Kidney (tissue), 13 donors: ENCODE measurements at regions not wholly inside any gene's neighbourhood (a gene's known extent, or its start where the extent isn't known, plus 50 kb on each side); places are given as distances from the start of the nearest gene placed in this dataset.
A peak's percentile ranks its signal among the peaks of the same experiment; 100 is the strongest.
"Not testable (repeated sequence)": the region's sequence is repeated elsewhere in the genome, so short reads cannot be mapped to it uniquely, and the experiment has no call there.

Experiments used
- DNase-seq, 5 donors: peaks; one replicate each; pipeline ENCODE4 v3.0.0-alpha.2; 2013 to 2020
- FAIRE-seq: peaks from 2 replicates; lab custom pipeline; 2012; peaks lifted over from hg19 to GRCh38; lab: Jason Lieb, UNC
- H3K27ac ChIP-seq, 2 donors: one replicate each; pipeline ENCODE4 v1.7.0; 2013; ENCODE audit warnings: low read depth in 2 of 2, low read length in 2 of 2, inconsistent platforms in 1 of 2
- H3K27me3 ChIP-seq: one replicate; pipeline ENCODE4 v1.7.1; 2013; ENCODE audit warnings: low read length, inconsistent platforms; ENCODE audit not compliant: control insufficient read depth, insufficient read depth
- H3K36me3 ChIP-seq, 3 donors: one replicate each; pipeline versions ENCODE4 v1.7.0 to v1.7.1; 2013; ENCODE audit warnings: low read length in 3 of 3, control low read depth in 1 of 3, inconsistent platforms in 1 of 3; ENCODE audit not compliant: insufficient read depth in 3 of 3, control insufficient read depth in 2 of 3
- H3K4me1 ChIP-seq, 3 donors: one replicate each; pipeline versions ENCODE4 v1.7.0 to v1.7.1; 2013; ENCODE audit warnings: low read length in 3 of 3, inconsistent platforms in 1 of 3, low read depth in 1 of 3; ENCODE audit not compliant: control insufficient read depth in 2 of 3, insufficient read depth in 2 of 3
- H3K4me3 ChIP-seq, 3 donors: one replicate each; pipeline versions ENCODE4 v1.7.0 to v1.8.1; 2013; ENCODE audit warnings: low read length in 3 of 3, control low read depth in 1 of 3, inconsistent platforms in 1 of 3
- H3K9ac ChIP-seq, 3 donors: one replicate each; pipeline versions ENCODE4 v1.7.0 to v1.7.1; 2013; ENCODE audit warnings: low read length in 3 of 3, control low read depth in 1 of 3, inconsistent platforms in 1 of 3
- H3K9me3 ChIP-seq, 3 donors: one replicate each; pipeline versions ENCODE4 v1.7.0 to v1.7.1; 2013; ENCODE audit warnings: low read length in 3 of 3, control low read depth in 1 of 3, inconsistent platforms in 1 of 3; ENCODE audit not compliant: control insufficient read depth in 2 of 3, insufficient read depth in 1 of 3
- intact Hi-C: fragments of 100-400 bp; cut with DNase I; formaldehyde crosslinking; loops from one replicate; pipeline ENCODE4 v1.11.1; 2022
- TF ChIP-seq, protein P1 (sequence below): IDR thresholded peaks from 3 replicates; pipeline ENCODE4 v1.5.1; 2012; ENCODE audit warnings: mild to moderate bottlenecking, moderate library complexity, borderline replicate concordance; ENCODE audit not compliant: insufficient read depth; ENCODE audit errors: extremely low read depth
- donor health status: control.
- donor health status: control.
- donor health status: control.
- donor health status: control.
- donor health status: control.
- donor health status: DM: yes; HTN: yes; CAD: no.
- donor health status: Normal renal cell carcinoma (clear cell type).

DNA sequence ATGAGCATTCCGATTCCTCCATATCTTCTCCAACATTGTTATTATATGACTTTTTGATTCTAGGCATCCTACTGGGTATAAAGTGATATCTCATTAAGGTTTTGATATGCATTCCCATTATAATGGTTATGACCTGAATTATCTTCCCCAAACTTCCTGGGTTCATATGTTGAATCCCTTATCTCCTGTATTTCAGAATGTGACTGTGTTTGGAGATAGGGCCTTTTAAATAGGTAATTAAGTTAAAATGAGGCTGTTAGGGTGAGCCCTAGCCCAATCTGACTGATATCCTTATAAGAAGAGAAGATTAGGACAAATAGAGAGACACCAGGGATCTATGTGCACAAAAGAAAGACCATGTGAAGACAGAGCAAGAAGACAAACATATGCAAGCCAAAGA is 96.9 kb upstream of the PMCH start:
- no peak for DNase-seq
- H3K27me3 ChIP-seq, result no peaks in the 10 kb centered on the region
- H3K36me3 ChIP-seq, result no peaks in the 10 kb centered on the region
- TF ChIP-seq, protein P1, sequence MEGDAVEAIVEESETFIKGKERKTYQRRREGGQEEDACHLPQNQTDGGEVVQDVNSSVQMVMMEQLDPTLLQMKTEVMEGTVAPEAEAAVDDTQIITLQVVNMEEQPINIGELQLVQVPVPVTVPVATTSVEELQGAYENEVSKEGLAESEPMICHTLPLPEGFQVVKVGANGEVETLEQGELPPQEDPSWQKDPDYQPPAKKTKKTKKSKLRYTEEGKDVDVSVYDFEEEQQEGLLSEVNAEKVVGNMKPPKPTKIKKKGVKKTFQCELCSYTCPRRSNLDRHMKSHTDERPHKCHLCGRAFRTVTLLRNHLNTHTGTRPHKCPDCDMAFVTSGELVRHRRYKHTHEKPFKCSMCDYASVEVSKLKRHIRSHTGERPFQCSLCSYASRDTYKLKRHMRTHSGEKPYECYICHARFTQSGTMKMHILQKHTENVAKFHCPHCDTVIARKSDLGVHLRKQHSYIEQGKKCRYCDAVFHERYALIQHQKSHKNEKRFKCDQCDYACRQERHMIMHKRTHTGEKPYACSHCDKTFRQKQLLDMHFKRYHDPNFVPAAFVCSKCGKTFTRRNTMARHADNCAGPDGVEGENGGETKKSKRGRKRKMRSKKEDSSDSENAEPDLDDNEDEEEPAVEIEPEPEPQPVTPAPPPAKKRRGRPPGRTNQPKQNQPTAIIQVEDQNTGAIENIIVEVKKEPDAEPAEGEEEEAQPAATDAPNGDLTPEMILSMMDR, result no peak
- no peak for FAIRE-seq
- intact Hi-C loops, result no loop called here
- no peak overlapping the region for H3K9ac ChIP-seq
- no peaks in the 10 kb centered on the region for H3K4me1 ChIP-seq
- no peak overlapping the region for H3K27ac ChIP-seq
- no peak overlapping the region for H3K4me3 ChIP-seq
- no peaks in the 10 kb centered on the region for H3K9me3 ChIP-seq

DNA sequence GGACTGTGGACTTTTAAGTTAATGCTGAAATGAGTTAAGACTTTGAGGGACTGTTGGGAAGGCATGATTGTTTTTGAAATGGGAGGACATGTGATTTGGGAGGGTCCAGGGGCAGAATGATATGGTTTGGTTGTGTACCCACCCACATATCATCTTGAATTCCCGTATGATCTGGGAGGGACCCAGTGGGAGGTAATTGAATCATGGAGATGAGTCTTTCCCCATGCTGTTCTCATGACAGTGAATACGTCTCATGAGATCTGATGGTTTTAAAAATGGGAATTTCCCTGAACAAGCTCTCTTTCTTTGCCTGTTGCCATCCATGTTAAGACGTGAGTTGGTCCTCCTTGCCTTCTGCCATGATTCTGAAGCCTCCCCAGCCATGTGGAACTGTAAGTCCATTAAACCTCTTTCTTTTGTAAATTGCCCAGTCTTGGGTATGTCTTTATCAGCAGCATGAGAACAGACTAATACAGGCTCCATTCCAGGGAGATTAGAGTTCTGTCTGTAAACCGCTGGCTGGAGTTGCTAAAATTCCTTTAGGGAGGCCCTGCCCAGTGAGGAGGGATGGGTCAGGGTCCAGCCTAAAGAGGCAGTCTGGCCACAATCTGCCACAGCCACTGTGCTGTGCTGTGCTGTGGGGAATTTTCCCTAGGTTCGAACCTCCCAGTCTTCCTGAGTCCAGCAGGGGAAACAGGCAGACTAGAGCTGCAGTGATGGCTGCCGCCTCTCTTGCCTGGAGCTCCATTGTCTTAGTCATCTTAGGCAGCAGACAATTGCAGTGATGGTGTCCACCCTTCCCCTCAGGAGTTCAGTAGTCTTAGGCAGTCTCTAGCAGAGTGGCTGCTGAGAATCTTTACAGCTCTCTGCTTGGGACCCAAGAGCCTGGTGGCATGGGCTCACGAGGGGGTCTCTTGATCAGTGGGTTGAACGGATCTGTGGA is 94.1 kb upstream of the PMCH start:
- intact Hi-C loops, H3K4me1 ChIP-seq, H3K4me3 ChIP-seq, H3K36me3 ChIP-seq, H3K27ac ChIP-seq, DNase-seq, FAIRE-seq, H3K9ac ChIP-seq, H3K9me3 ChIP-seq, H3K27me3 ChIP-seq: not testable (repeated sequence)

DNA sequence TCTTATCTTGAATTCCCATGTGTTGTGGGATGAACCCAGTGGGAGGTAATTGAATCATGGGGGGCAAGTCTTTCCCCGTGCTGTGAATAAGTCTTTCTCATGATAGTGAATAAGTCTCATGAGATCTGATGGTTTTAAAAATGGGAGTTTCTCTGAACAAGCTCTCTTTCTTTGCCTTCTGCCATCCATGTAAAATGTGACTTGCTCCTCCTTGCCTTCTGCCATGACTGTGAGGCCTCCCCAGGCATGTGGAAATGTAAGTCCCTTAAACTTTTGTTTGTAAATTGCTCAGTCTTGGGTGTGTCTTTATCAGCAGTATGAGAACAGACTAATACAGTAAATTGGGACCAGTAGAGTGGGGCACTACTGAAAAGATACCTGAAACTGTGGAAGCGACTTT is 92.1 kb upstream of the PMCH start:
- H3K36me3 ChIP-seq, H3K9ac ChIP-seq, H3K27me3 ChIP-seq, H3K4me3 ChIP-seq, H3K4me1 ChIP-seq, DNase-seq, FAIRE-seq, H3K9me3 ChIP-seq, H3K27ac ChIP-seq, intact Hi-C loops: not testable (repeated sequence)

DNA sequence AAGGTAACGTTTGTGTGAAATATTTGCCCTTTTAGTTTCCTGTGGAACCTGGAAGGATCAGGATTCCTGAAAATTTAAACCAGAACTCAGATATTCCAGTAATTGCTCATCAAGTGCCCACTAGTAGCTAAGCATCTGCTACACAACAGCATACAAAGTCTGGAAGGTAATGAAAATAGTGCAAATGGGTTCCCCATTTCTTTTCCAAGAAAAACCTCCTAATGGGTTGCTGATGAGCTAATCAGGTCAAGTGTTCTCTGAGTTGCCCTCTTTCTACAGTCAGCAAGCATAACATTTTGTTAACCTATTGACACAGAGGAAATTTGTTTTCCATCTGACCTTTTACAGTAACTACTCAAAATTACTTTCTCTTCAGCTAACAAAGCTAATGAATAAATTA is 83.6 kb upstream of the PMCH start:
- TF ChIP-seq, protein P1, result no peak
- DNase-seq (no peak), FAIRE-seq (no peak)
- Histone ChIP-seq H3K9me3 (no peaks in the 10 kb centered on the region), H3K27ac (no peak overlapping the region), H3K9ac (no peak overlapping the region), H3K27me3 (no peaks in the 10 kb centered on the region), H3K36me3 (no peaks in the 10 kb centered on the region), H3K4me3 (no peak overlapping the region), H3K4me1 (no peaks in the 10 kb centered on the region)
- intact Hi-C loops, result no loop called here

DNA sequence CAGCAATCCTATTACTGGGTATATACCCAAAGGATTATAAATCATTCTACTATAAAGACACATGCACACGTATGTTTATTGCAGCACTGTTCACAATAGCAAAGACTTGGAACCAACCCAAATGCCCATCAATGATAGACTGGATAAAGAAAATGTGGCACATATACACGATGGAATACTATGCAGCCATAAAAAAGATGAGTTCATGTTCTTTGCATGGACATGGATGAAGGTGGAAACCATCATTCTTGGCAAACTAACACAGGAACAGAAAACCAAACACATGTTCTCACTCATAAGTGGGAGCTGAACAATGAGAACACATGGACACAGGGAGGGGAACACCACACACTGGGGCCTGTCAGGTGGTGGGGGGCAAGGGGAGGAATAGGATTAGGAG is 58.1 kb upstream of the PMCH start:
- H3K9me3 ChIP-seq, H3K27ac ChIP-seq, H3K27me3 ChIP-seq, DNase-seq, H3K9ac ChIP-seq, intact Hi-C loops, H3K36me3 ChIP-seq, H3K4me3 ChIP-seq, H3K4me1 ChIP-seq, FAIRE-seq: not testable (repeated sequence)

DNA sequence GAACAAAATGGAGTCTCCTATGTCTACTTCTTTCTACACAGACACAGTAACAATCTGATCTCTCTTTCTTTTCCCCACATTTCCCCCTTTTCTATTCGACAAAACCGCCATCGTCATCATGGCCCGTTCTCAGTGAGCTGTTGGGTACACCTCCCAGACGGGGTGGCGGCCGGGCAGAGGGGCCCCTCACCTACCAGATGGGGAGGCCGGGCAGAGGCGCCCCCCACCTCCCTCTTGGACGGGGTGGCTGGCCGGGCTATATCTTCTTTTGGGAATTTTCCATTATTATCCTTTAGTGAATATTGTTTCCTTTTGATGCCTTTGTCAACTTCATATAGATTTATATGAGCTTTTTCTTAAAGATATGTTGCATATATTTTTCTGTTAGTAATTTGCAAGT is 53.4 kb upstream of the PMCH start:
- DNase-seq, result peak in 1 of 5 donors; percentile 56
- H3K9me3 ChIP-seq, H3K27me3 ChIP-seq, H3K4me3 ChIP-seq, H3K27ac ChIP-seq, H3K4me1 ChIP-seq, H3K9ac ChIP-seq, intact Hi-C loops, FAIRE-seq, H3K36me3 ChIP-seq: not testable (repeated sequence)
